ENCODE measurements at regions not wholly inside any gene's neighbourhood (a gene's known extent, or its start where the extent isn't known, plus 50 kb on each side); places are given as distances from the start of the nearest gene placed in this dataset.

DNA sequence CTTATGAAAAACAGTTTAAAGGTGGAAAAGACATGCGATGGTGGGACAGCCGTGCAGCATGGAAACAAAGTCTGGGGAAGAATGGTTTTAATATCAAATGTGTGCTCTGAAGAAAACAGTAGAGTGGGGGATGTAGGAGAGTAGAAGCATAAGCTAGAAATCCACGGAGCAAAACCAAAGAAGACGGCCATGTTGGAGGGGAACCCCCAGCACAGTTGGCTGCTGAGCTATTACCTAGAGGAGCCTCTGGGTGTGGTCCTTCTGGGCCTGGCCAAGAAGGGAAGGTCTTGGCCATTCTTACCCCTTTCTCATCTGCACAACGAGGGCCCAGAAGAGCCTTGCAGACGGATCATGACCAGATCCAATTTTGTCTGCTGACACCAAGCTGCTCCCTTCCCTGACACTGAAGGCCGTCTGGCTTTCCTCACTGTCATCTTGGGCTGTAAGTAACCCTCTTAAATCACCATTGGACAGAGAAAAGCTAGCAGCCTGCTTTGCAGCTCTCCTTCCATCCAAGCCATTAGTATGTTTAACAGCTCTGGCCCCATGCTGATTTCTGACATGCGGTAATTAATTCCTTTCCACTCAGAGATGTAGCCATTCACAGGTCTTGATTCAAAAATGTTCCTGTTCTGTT is 189.5 kb downstream of the SEC61B start:
- TF ChIP-seq, protein P1, sequence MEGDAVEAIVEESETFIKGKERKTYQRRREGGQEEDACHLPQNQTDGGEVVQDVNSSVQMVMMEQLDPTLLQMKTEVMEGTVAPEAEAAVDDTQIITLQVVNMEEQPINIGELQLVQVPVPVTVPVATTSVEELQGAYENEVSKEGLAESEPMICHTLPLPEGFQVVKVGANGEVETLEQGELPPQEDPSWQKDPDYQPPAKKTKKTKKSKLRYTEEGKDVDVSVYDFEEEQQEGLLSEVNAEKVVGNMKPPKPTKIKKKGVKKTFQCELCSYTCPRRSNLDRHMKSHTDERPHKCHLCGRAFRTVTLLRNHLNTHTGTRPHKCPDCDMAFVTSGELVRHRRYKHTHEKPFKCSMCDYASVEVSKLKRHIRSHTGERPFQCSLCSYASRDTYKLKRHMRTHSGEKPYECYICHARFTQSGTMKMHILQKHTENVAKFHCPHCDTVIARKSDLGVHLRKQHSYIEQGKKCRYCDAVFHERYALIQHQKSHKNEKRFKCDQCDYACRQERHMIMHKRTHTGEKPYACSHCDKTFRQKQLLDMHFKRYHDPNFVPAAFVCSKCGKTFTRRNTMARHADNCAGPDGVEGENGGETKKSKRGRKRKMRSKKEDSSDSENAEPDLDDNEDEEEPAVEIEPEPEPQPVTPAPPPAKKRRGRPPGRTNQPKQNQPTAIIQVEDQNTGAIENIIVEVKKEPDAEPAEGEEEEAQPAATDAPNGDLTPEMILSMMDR (IDR thresholded peaks at IDR 0.05), result no peak
- no peak for TF ChIP-seq POLR2A (IDR thresholded peaks at IDR 0.05)

All from uterus (tissue), 2 donors.